B cell (primary cell): ENCODE measurements at regions not wholly inside any gene's neighbourhood (a gene's known extent, or its start where the extent isn't known, plus 50 kb on each side); places are given as distances from the start of the nearest gene placed in this dataset.

ENCODE experiments used
- ATAC-seq: fragments of 200-7000 bp; cut with Tn5 transposase; one replicate; pipeline ENCODE4 v1.10.0; 2021; ENCODE audit warnings: low read depth, mild to moderate bottlenecking, moderate number of reproducible peaks, moderate library complexity
- CTCF ChIA-PET: fragments of 350-600 bp; sonication (Branson Sonifier 250); formaldehyde crosslinking; loops from one replicate; lab custom pipeline; 2021; ENCODE audit warnings: antibody characterized with exemption, inconsistent platforms; lab: Charles Lee
- POLR2A ChIA-PET: fragments of 350-600 bp; sonication (Branson Sonifier 250); formaldehyde crosslinking; loops from one replicate; lab custom pipeline; 2021; ENCODE audit warnings: antibody characterized with exemption; lab: Charles Lee
- DNase-seq: peaks from one replicate; pipeline ENCODE4 v3.0.0; 2013
- H2AFZ ChIP-seq: 2 replicates; pipeline ENCODE4 v1.6.1; 2012; ENCODE audit warnings: mild to moderate bottlenecking, low read depth, low read length; ENCODE audit not compliant: insufficient read depth, poor library complexity, severe bottlenecking
- H3K27ac ChIP-seq, 2 donors: 1 replicate in 1 of 2; 2 replicates in 1 of 2; pipeline ENCODE4 v1.5.1; 2012 to 2013; ENCODE audit warnings: low read length in 2 of 2, mild to moderate bottlenecking in 2 of 2, moderate library complexity in 1 of 2
- H3K27me3 ChIP-seq, 4 experiments: fragments of 200-600 bp in 1 of 4; sonication (generic) in 1 of 4; replicated peaks in 1 of 4; 1 replicate in 2 of 4; 2 replicates in 2 of 4; pipeline versions ENCODE4 v1.6.1 to v1.7.0; 2013 to 2016; ENCODE audit warnings: low read length in 3 of 4, mild to moderate bottlenecking in 2 of 4, mixed read lengths in 1 of 4, moderate library complexity in 1 of 4; ENCODE audit not compliant: insufficient read depth in 4 of 4, control insufficient read depth in 3 of 4; ENCODE audit errors: control extremely low read depth in 1 of 4
- H3K36me3 ChIP-seq, 2 experiments: replicated peaks in 1 of 2; 1 replicate in 1 of 2; 2 replicates in 1 of 2; pipeline versions ENCODE4 v1.6.1 to v1.7.1; 2013; ENCODE audit warnings: low read length in 1 of 2; ENCODE audit not compliant: insufficient read depth in 2 of 2, control insufficient read depth in 1 of 2; ENCODE audit errors: control extremely low read depth in 1 of 2, extremely low read depth in 1 of 2
- H3K4me1 ChIP-seq, 2 donors: fragments of 200-600 bp in 1 of 2; sonication (generic) in 1 of 2; 1 replicate in 1 of 2; 2 replicates in 1 of 2; pipeline versions ENCODE4 v1.5.1 to v1.6.1; 2013 to 2017; ENCODE audit warnings: low read length in 2 of 2; ENCODE audit not compliant: control insufficient read depth in 2 of 2, insufficient read depth in 2 of 2
- H3K4me2 ChIP-seq: replicated peaks from 2 replicates; pipeline ENCODE3; 2012; ENCODE audit warnings: mild to moderate bottlenecking, low read depth, low read length; ENCODE audit not compliant: poor library complexity, severe bottlenecking
- H3K4me3 ChIP-seq, 5 experiments: fragments of 200-600 bp in 1 of 5; sonication (generic) in 1 of 5; 1 replicate in 3 of 5; 2 replicates in 2 of 5; pipeline versions ENCODE4 v1.5.1 to v1.7.0; 2011 to 2016; ENCODE audit warnings: low read length in 4 of 5, mild to moderate bottlenecking in 4 of 5, low read depth in 2 of 5, control low read depth in 1 of 5, moderate library complexity in 1 of 5; ENCODE audit not compliant: insufficient read depth in 1 of 5; ENCODE audit errors: control extremely low read depth in 1 of 5, extremely low read depth in 1 of 5
- H3K79me2 ChIP-seq: fragments of 200-600 bp; sonication (generic); one replicate; pipeline ENCODE4 v1.6.0; 2016; ENCODE audit warnings: low read length; ENCODE audit not compliant: control insufficient read depth, insufficient read depth
- H3K9ac ChIP-seq: fragments of 200-600 bp; sonication (generic); 2 replicates; pipeline ENCODE4 v1.6.1; 2017; ENCODE audit warnings: mild to moderate bottlenecking, low read length, moderate library complexity
- H3K9me3 ChIP-seq, 3 donors: one replicate each; pipeline versions ENCODE4 v1.6.1 to v1.7.1; 2013; ENCODE audit warnings: low read length in 2 of 3; ENCODE audit not compliant: control insufficient read depth in 2 of 3, insufficient read depth in 1 of 3; ENCODE audit errors: control extremely low read depth in 1 of 3
- H4K20me1 ChIP-seq: 2 replicates; pipeline ENCODE4 v1.6.0; 2012; ENCODE audit warnings: mild to moderate bottlenecking, low read length; ENCODE audit not compliant: insufficient read depth, control insufficient read depth, poor library complexity, severe bottlenecking
- H3K27ac Mint-ChIP-seq: one replicate; pipeline ENCODE4 v1.8.0; 2021; ENCODE audit warnings: mixed read lengths
- H3K27me3 Mint-ChIP-seq: one replicate; pipeline ENCODE4 v1.8.0; 2021; ENCODE audit warnings: mixed read lengths
- H3K4me1 Mint-ChIP-seq: one replicate; pipeline ENCODE4 v1.8.0; 2021; ENCODE audit warnings: mixed read lengths
- H3K4me3 Mint-ChIP-seq: one replicate; pipeline ENCODE4 v1.8.0; 2021; ENCODE audit warnings: mixed read lengths
- H3K9me3 Mint-ChIP-seq: one replicate; pipeline ENCODE4 v1.8.0; 2022; ENCODE audit warnings: mixed read lengths; ENCODE audit not compliant: insufficient read depth
- CTCF ChIP-seq: fragments of 200-600 bp; IDR thresholded peaks from one replicate; pipeline ENCODE4 v1.8.0; 2022; ENCODE audit warnings: antibody characterized with exemption, mild to moderate bottlenecking
- EZH2 ChIP-seq: IDR thresholded peaks from 2 replicates; pipeline ENCODE4 v1.6.1; 2012; ENCODE audit warnings: borderline replicate concordance, low read depth, mild to moderate bottlenecking, moderate library complexity, low read length; ENCODE audit not compliant: insufficient read depth, poor library complexity, severe bottlenecking
- WGBS: methylation state at CpG from one replicate; pipeline ENCODE4 v1.1.5; 2013; ENCODE audit warnings: missing lambda C conversion rate; ENCODE audit not compliant: insufficient coverage; 5-methylcytosine and 5-hydroxymethylcytosine counted together
- intact Hi-C: fragments of 100-400 bp; cut with micrococcal nuclease; formaldehyde crosslinking; loops from one replicate; pipeline ENCODE4 v1.10.0; 2022

DNA sequence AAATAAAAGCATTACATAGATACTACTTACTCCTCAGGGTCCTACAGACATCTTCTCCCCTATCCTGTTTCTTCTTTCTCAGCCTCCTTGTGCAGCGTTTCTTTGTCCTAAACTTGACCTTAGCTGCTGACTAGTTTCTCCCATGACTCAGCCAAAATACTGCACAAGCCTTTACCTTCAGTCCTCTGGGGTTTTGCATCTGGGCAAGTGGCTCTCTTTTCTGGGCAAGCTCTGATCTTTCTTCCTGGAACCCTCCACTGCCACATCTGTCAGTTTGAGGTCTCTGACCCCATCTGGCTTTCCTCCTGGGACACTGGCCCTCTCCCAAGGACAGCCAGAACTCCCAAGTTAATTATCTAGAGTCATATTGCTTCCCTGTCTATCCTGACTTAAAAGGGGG, 838.4 kb downstream of the DHX35 start:
- Mint-ChIP-seq H3K27me3 (peaks cover 3% of the 10 kb centered on the region), H3K9me3 (peaks cover 8% of the 10 kb centered on the region), H3K27ac (no peak overlapping the region), H3K4me1 (no peaks in the 10 kb centered on the region), H3K4me3 (no peak overlapping the region)
- Histone ChIP-seq H3K4me1 (no peaks in the 10 kb centered on the region), H3K79me2 (no peaks in the 10 kb centered on the region), H3K9me3 (peaks cover 0 to 1% (median 0%) of the 10 kb centered on the region in 3 donors), H2AFZ (no peak overlapping the region), H3K9ac (no peak overlapping the region), H3K36me3 (no peaks in the 10 kb centered on the region), H3K4me3 (no peak overlapping the region), H3K27ac (no peak overlapping the region), H3K4me2 (no peak overlapping the region), H4K20me1 (no peaks in the 10 kb centered on the region), H3K27me3 (no peaks in the 10 kb centered on the region)
- no peak for TF ChIP-seq CTCF
- no peak for TF ChIP-seq EZH2
- intact Hi-C loops, result no loop called here
- POLR2A ChIA-PET, result no interaction called here
- no peak for ATAC-seq
- WGBS, result 45% methylated on average over 1 of the region's 1 CpG
- CTCF ChIA-PET, result no interaction called here
- DNase-seq, result no peak

- H3K4me1 ChIP-seq, result no peaks in the 10 kb centered on the region
- intact Hi-C loops, result no loop called here
- no peaks in the 10 kb centered on the region for H3K79me2 ChIP-seq
- no peaks in the 10 kb centered on the region for H4K20me1 ChIP-seq
- no peaks in the 10 kb centered on the region for H3K27me3 ChIP-seq
- H3K27ac ChIP-seq, result no peak overlapping the region
- no peak overlapping the region for H3K4me2 ChIP-seq
- TF ChIP-seq CTCF (no peak), EZH2 (no peak)
- Mint-ChIP-seq H3K4me3 (no peak overlapping the region), H3K4me1 (no peaks in the 10 kb centered on the region), H3K27me3 (peaks cover 3% of the 10 kb centered on the region), H3K27ac (no peak overlapping the region), H3K9me3 (peaks cover 8% of the 10 kb centered on the region)
- ChIA-PET POLR2A (no interaction called here), CTCF (no interaction called here)
- H3K9me3 ChIP-seq, result peaks cover 0 to 1% (median 0%) of the 10 kb centered on the region in 3 donors
- ATAC-seq (no peak), DNase-seq (no peak)
- no peak overlapping the region for H3K9ac ChIP-seq
- no peaks in the 10 kb centered on the region for H3K36me3 ChIP-seq
- no peak overlapping the region for H2AFZ ChIP-seq
- no CpG with 5 or more reads among the region's 2 CpGs for WGBS
- H3K4me3 ChIP-seq, result no peak overlapping the region
These were observed 838.0 kb downstream of the DHX35 start for GRCh38 chr20:39800111-39800510.
